ENCODE measurements at regions not wholly inside any gene's neighbourhood (a gene's known extent, or its start where the extent isn't known, plus 50 kb on each side); places are given as distances from the start of the nearest gene placed in this dataset.
"Not testable (repeated sequence)": the region's sequence is repeated elsewhere in the genome, so short reads cannot be mapped to it uniquely, and the experiment has no call there.

- TF ChIP-seq, protein P1, sequence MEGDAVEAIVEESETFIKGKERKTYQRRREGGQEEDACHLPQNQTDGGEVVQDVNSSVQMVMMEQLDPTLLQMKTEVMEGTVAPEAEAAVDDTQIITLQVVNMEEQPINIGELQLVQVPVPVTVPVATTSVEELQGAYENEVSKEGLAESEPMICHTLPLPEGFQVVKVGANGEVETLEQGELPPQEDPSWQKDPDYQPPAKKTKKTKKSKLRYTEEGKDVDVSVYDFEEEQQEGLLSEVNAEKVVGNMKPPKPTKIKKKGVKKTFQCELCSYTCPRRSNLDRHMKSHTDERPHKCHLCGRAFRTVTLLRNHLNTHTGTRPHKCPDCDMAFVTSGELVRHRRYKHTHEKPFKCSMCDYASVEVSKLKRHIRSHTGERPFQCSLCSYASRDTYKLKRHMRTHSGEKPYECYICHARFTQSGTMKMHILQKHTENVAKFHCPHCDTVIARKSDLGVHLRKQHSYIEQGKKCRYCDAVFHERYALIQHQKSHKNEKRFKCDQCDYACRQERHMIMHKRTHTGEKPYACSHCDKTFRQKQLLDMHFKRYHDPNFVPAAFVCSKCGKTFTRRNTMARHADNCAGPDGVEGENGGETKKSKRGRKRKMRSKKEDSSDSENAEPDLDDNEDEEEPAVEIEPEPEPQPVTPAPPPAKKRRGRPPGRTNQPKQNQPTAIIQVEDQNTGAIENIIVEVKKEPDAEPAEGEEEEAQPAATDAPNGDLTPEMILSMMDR (IDR thresholded peaks at IDR 0.05; ENCODE audit: low read depth, low read length), result no peak
- no peak for TF ChIP-seq EZH2phosphoT487 (IDR thresholded peaks at IDR 0.05; ENCODE audit: low read depth)
- H3K4me1 ChIP-seq (ENCODE audit: low read length), result no peaks in the 10 kb centered on the region
- no peaks in the 10 kb centered on the region for H3K9me3 ChIP-seq (ENCODE audit: insufficient read depth, low read length)
- no peak overlapping the region for H3K27ac ChIP-seq (ENCODE audit: low read length)
- H3K79me2 ChIP-seq (ENCODE audit: low read length), result no peaks in the 10 kb centered on the region
- H3K4me3 ChIP-seq (ENCODE audit: low read length), result no peak overlapping the region
- no peaks in the 10 kb centered on the region for H3K27me3 ChIP-seq (ENCODE audit: low read depth, low read length)
- no peak overlapping the region for H2AFZ ChIP-seq (ENCODE audit: low read depth, low read length)
- H4K20me1 ChIP-seq (ENCODE audit: insufficient read depth, low read length), result no peaks in the 10 kb centered on the region
- no peak overlapping the region for H3K4me2 ChIP-seq (ENCODE audit: low read length)
- no peaks in the 10 kb centered on the region for H3K36me3 ChIP-seq (replicated peaks; ENCODE audit: low read depth, low read length)
- H3K9ac ChIP-seq (ENCODE audit: low read length), result no peak overlapping the region
Observed at GRCh38 chrX:142938793-142939192, 86.9 kb upstream of the SPANXN4 start.

DNA sequence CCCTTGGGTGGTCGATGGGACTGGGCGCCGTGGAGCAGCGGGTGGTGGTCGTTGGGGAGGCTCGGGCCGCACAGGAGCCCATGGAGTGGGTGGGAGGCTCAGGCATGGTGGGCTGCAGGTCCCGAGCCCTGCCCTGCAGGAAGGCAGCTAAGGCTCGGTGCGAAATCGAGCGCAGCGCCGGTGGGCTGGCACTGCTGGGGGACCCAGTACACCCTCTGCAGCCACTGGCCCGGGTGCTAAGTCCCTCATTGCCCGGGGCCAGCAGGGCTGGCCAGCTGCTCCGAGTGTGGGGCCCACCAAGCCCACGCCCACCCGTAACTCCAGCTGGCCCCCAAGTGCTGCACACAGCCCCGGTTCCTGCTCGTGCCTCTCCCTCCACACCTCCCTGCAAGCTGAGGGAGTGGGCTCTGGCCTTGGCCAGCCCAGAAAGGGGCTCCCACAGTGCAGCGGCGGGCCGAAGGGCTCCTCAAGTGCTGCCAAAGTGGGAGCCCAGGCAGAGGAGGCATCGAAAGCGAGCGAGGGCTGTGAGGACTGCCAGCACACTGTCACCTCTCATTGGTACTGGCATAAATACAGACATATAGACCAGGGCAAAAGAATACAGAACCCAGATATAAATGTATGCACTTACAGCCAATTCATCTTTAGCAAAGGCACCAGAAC is 53.5 kb upstream of the SPANXN4 start:
- H2AFZ ChIP-seq (ENCODE audit: low read depth, low read length); H3K36me3 ChIP-seq (replicated peaks; ENCODE audit: low read depth, low read length); H3K9ac ChIP-seq (ENCODE audit: low read length); H3K79me2 ChIP-seq (ENCODE audit: low read length); H3K27me3 ChIP-seq (ENCODE audit: low read depth, low read length); H4K20me1 ChIP-seq (ENCODE audit: insufficient read depth, low read length); H3K4me1 ChIP-seq (ENCODE audit: low read length); H3K4me2 ChIP-seq (ENCODE audit: low read length); H3K4me3 ChIP-seq (ENCODE audit: low read length); H3K27ac ChIP-seq (ENCODE audit: low read length); H3K9me3 ChIP-seq (ENCODE audit: insufficient read depth, low read length): not testable (repeated sequence)

All from OCI-LY3 (cell line).